Body of pancreas (tissue), 4 donors: ENCODE measurements at regions not wholly inside any gene's neighbourhood (a gene's known extent, or its start where the extent isn't known, plus 50 kb on each side); places are given as distances from the start of the nearest gene placed in this dataset.

ENCODE experiments used
- ATAC-seq: fragments of 150-250 bp; one replicate; pipeline ENCODE4 v1.9.1; 2016
- DNase-seq, 4 donors: peaks; one replicate each; pipeline ENCODE4 v3.0.0-alpha.2; 2019
- H3K27ac ChIP-seq, 4 donors: fragments of 200-600 bp; sonication (generic); 1 replicate in 3 of 4; 2 replicates in 1 of 4; pipeline versions ENCODE4 v1.5.1 to v1.6.1; 2016 to 2019; ENCODE audit warnings: mild to moderate bottlenecking in 1 of 4, mixed read lengths in 1 of 4, moderate library complexity in 1 of 4
- H3K27me3 ChIP-seq, 2 donors: fragments of 200-600 bp; sonication (generic); one replicate each; pipeline ENCODE4 v1.6.0; 2016; ENCODE audit warnings: mild to moderate bottlenecking in 1 of 2
- H3K36me3 ChIP-seq, 2 donors: fragments of 200-600 bp; sonication (generic); replicated peaks in 1 of 2; 2 replicates each; pipeline ENCODE4 v1.5.1; 2016; ENCODE audit warnings: low read depth in 2 of 2; ENCODE audit not compliant: insufficient read depth in 1 of 2
- H3K4me1 ChIP-seq: fragments of 200-600 bp; sonication (generic); one replicate; pipeline ENCODE4 v1.6.0; 2016
- H3K4me3 ChIP-seq, 2 donors: fragments of 200-600 bp; sonication (generic); 1 replicate in 1 of 2; 2 replicates in 1 of 2; pipeline ENCODE4 v1.5.1; 2016 to 2019
- H3K9me3 ChIP-seq, 3 donors: fragments of 200-600 bp; sonication (generic); 1 replicate in 2 of 3; 2 replicates in 1 of 3; pipeline ENCODE4 v1.5.1; 2016
- CTCF ChIP-seq, 7 experiments: fragments of 450-650 bp in 4 of 7; fragments of 200-600 bp in 3 of 7; sonication (generic) in 3 of 7; IDR thresholded peaks; one replicate each; pipeline ENCODE4 v1.5.1; 2016 to 2019; ENCODE audit warnings: antibody characterized with exemption in 7 of 7
- POLR2A ChIP-seq, 3 donors: fragments of 450-650 bp; IDR thresholded peaks; one replicate each; pipeline ENCODE4 v1.6.1; 2016; ENCODE audit warnings: antibody characterized with exemption in 3 of 3, mild to moderate bottlenecking in 2 of 3
- WGBS, 2 donors: methylation state at CpG; one replicate each; pipeline ENCODE4 v1.1.5; 2017; 5-methylcytosine and 5-hydroxymethylcytosine counted together
- intact Hi-C: fragments of 100-400 bp; cut with DNase I; formaldehyde crosslinking; loops from one replicate; pipeline ENCODE4 v1.15.1; 2023

- H3K4me1 ChIP-seq = no peaks in the 10 kb centered on the region
- no peak overlapping the region for H3K27ac ChIP-seq
- TF ChIP-seq CTCF (IDR thresholded peaks at IDR 0.05) (no peak), POLR2A (IDR thresholded peaks at IDR 0.05) (no peak)
- intact Hi-C loops = no loop called here
- no peak overlapping the region for H3K4me3 ChIP-seq
- no peaks in the 10 kb centered on the region for H3K36me3 ChIP-seq
- DNase-seq (no peak), ATAC-seq (no peak)
- H3K27me3 ChIP-seq = no peaks in the 10 kb centered on the region
- WGBS, 2 donors = 30 to 37% methylated on average over 2 of the region's 2 CpGs
- H3K9me3 ChIP-seq = no peaks in the 10 kb centered on the region
Measured at GRCh38 chr4:133484287-133484686, 335.2 kb downstream of the PCDH10 start.

GRCh38 chr4:133483600-133484246, 334.6 kb downstream of the PCDH10 start:
- 34 to 39% methylated on average over 4 of the region's 4 CpGs for WGBS, 2 donors
- H3K36me3 ChIP-seq = no peaks in the 10 kb centered on the region

GRCh38 chr4:133476063-133476462, 327.0 kb downstream of the PCDH10 start:
- Histone ChIP-seq H3K4me3 (no peak overlapping the region), H3K27ac (no peak overlapping the region), H3K27me3 (no peaks in the 10 kb centered on the region), H3K4me1 (no peaks in the 10 kb centered on the region), H3K9me3 (no peaks in the 10 kb centered on the region), H3K36me3 (no peaks in the 10 kb centered on the region)
- ATAC-seq (no peak), DNase-seq (no peak)
- WGBS, 2 donors = 18 to 23% methylated on average over 1 of the region's 1 CpG
- TF ChIP-seq CTCF (IDR thresholded peaks at IDR 0.05) (no peak), POLR2A (IDR thresholded peaks at IDR 0.05) (no peak)
- intact Hi-C loops = no loop called here

More at GRCh38 chr4:133483600-133484246, 334.6 kb downstream of the PCDH10 start:
- no peak overlapping the region for H3K27ac ChIP-seq
- intact Hi-C loops = no loop called here
- H3K27me3 ChIP-seq = no peaks in the 10 kb centered on the region
- DNase-seq (peak in 1 of 4 donors; percentile 7), ATAC-seq (no peak)
- no peaks in the 10 kb centered on the region for H3K4me1 ChIP-seq
- no peaks in the 10 kb centered on the region for H3K9me3 ChIP-seq
- no peak overlapping the region for H3K4me3 ChIP-seq
- TF ChIP-seq POLR2A (IDR thresholded peaks at IDR 0.05) (no peak), CTCF (IDR thresholded peaks at IDR 0.05) (peak in 4 of 7 experiments; percentile 29 to 40 (median 34))

- DNase-seq (no peak), ATAC-seq (no peak)
- H3K27me3 ChIP-seq = no peaks in the 10 kb centered on the region
- H3K27ac ChIP-seq = no peak overlapping the region
- no peaks in the 10 kb centered on the region for H3K4me1 ChIP-seq
- H3K9me3 ChIP-seq = no peaks in the 10 kb centered on the region
- intact Hi-C loops = no loop called here
- no peak for TF ChIP-seq POLR2A (IDR thresholded peaks at IDR 0.05)
- no peak for TF ChIP-seq CTCF (IDR thresholded peaks at IDR 0.05)
- 58 to 74% methylated on average over 2 of the region's 2 CpGs for WGBS, 2 donors
- no peak overlapping the region for H3K4me3 ChIP-seq
- no peaks in the 10 kb centered on the region for H3K36me3 ChIP-seq
Measured at GRCh38 chr4:133474501-133474900, 325.4 kb downstream of the PCDH10 start.

- ATAC-seq = no peak
- Histone ChIP-seq H3K4me1 (no peaks in the 10 kb centered on the region), H3K27ac (no peak overlapping the region), H3K27me3 (no peaks in the 10 kb centered on the region), H3K36me3 (no peaks in the 10 kb centered on the region), H3K4me3 (no peak overlapping the region), H3K9me3 (no peaks in the 10 kb centered on the region)
- DNase-seq = no peak
- TF ChIP-seq POLR2A (IDR thresholded peaks at IDR 0.05) (no peak), CTCF (IDR thresholded peaks at IDR 0.05) (no peak)
- WGBS, 2 donors = 17 to 21% methylated on average over 1 of the region's 1 CpG
- intact Hi-C loops = no loop called here
Measured at GRCh38 chr4:133472244-133472643, 323.1 kb downstream of the PCDH10 start.
